ENCODE measurements at regions not wholly inside any gene's neighbourhood (a gene's known extent, or its start where the extent isn't known, plus 50 kb on each side); places are given as distances from the start of the nearest gene placed in this dataset.

DNA sequence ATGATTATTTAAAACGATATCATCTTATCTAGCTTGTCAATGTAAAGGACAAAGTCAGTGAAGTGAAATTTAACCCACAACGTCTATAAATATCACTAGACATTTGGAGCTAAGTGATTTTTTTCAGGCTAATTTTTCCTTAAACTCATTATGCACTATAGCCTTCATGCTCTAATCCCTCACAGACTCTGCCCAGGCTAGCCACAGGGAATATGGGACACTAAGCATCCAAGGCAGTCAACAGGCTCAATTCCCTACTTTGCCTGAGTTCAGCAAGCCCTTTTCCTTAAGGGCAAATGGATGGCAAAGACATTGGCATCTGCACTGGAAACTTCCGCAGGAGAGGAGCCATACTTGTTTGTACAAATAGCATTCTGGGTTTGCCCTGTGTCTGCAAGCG lies 577.0 kb downstream of the LMO4 start:
- TF ChIP-seq, protein P1, sequence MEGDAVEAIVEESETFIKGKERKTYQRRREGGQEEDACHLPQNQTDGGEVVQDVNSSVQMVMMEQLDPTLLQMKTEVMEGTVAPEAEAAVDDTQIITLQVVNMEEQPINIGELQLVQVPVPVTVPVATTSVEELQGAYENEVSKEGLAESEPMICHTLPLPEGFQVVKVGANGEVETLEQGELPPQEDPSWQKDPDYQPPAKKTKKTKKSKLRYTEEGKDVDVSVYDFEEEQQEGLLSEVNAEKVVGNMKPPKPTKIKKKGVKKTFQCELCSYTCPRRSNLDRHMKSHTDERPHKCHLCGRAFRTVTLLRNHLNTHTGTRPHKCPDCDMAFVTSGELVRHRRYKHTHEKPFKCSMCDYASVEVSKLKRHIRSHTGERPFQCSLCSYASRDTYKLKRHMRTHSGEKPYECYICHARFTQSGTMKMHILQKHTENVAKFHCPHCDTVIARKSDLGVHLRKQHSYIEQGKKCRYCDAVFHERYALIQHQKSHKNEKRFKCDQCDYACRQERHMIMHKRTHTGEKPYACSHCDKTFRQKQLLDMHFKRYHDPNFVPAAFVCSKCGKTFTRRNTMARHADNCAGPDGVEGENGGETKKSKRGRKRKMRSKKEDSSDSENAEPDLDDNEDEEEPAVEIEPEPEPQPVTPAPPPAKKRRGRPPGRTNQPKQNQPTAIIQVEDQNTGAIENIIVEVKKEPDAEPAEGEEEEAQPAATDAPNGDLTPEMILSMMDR (IDR thresholded peaks at IDR 0.05; ENCODE audit: insufficient read depth, low read depth, low read length), result no peak
- TF ChIP-seq EZH2 (IDR thresholded peaks at IDR 0.05; ENCODE audit: insufficient read depth, low read length), result no peak
- Histone ChIP-seq H2AFZ (ENCODE audit: low read depth, low read length) (no peak overlapping the region), H3K9ac (ENCODE audit: low read length) (no peak overlapping the region), H3K9me3 (ENCODE audit: insufficient read depth, low read depth, low read length) (no peaks in the 10 kb centered on the region), H3K79me2 (ENCODE audit: insufficient read depth, low read length) (no peaks in the 10 kb centered on the region), H3K36me3 (ENCODE audit: insufficient read depth, low read length) (no peaks in the 10 kb centered on the region), H3K4me1 (ENCODE audit: insufficient read depth, low read length) (no peaks in the 10 kb centered on the region), H3K4me2 (ENCODE audit: low read length) (no peak overlapping the region), H4K20me1 (ENCODE audit: insufficient read depth, low read length) (no peaks in the 10 kb centered on the region), H3K4me3 (ENCODE audit: insufficient read depth, low read depth, low read length) (no peak overlapping the region), H3K27me3 (ENCODE audit: insufficient read depth, low read length) (no peaks in the 10 kb centered on the region), H3K27ac (ENCODE audit: low read depth, low read length) (no peak overlapping the region)
- FAIRE-seq (no peak), DNase-seq (ENCODE audit: low read depth) (no peak)
- peaks cover 4% of the 10 kb centered on the region for H3K4me1 Mint-ChIP-seq (ENCODE audit: low read depth, unreplicated experiment)
- H3K27ac Mint-ChIP-seq (ENCODE audit: unreplicated experiment), result no peak overlapping the region
- no peaks in the 10 kb centered on the region for H3K36me3 Mint-ChIP-seq (ENCODE audit: low read depth, unreplicated experiment)
- no peak overlapping the region for H3K4me3 Mint-ChIP-seq (ENCODE audit: unreplicated experiment)
- H3K9me3 Mint-ChIP-seq (ENCODE audit: unreplicated experiment), result no peaks in the 10 kb centered on the region
- H3K27me3 Mint-ChIP-seq (ENCODE audit: low read depth, unreplicated experiment), result no peaks in the 10 kb centered on the region

DNA sequence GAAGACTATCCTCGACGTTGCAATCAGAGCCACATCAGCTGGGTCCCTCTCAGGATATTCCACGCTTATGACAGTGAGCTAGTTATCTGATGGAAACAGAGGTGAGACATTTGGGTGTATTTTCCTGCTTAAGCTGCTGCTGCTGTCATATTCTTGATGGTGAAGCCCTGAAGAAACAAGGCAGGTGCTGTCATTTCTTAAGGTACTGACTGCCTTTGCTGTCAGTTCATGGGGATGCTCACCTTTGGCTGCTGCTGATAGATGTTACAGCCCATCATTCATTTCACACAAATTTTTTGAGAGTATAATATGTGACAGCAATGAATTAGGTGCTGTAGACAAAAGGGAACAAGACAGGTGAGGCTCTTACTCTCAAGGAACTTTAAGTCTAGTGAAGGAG lies 577.4 kb downstream of the LMO4 start:
- H3K27ac Mint-ChIP-seq (ENCODE audit: unreplicated experiment), result no peak overlapping the region
- H3K9me3 ChIP-seq (ENCODE audit: insufficient read depth, low read depth, low read length), result no peaks in the 10 kb centered on the region
- no peak overlapping the region for H3K27ac ChIP-seq (ENCODE audit: low read depth, low read length)
- H3K4me3 Mint-ChIP-seq (ENCODE audit: unreplicated experiment), result no peak overlapping the region
- no peak overlapping the region for H3K9ac ChIP-seq (ENCODE audit: low read length)
- no peak overlapping the region for H3K4me3 ChIP-seq (ENCODE audit: insufficient read depth, low read depth, low read length)
- no peaks in the 10 kb centered on the region for H3K27me3 Mint-ChIP-seq (ENCODE audit: low read depth, unreplicated experiment)
- no peaks in the 10 kb centered on the region for H3K9me3 Mint-ChIP-seq (ENCODE audit: unreplicated experiment)
- H3K36me3 ChIP-seq (ENCODE audit: insufficient read depth, low read length), result no peaks in the 10 kb centered on the region
- H3K4me1 Mint-ChIP-seq (ENCODE audit: low read depth, unreplicated experiment), result peaks cover 4% of the 10 kb centered on the region
- H3K4me1 ChIP-seq (ENCODE audit: insufficient read depth, low read length), result no peaks in the 10 kb centered on the region
- no peak overlapping the region for H3K4me2 ChIP-seq (ENCODE audit: low read length)
- TF ChIP-seq, protein P1 (IDR thresholded peaks at IDR 0.05; ENCODE audit: insufficient read depth, low read depth, low read length), result no peak
- no peak for TF ChIP-seq EZH2 (IDR thresholded peaks at IDR 0.05; ENCODE audit: insufficient read depth, low read length)
- no peak overlapping the region for H2AFZ ChIP-seq (ENCODE audit: low read depth, low read length)
- H3K27me3 ChIP-seq (ENCODE audit: insufficient read depth, low read length), result no peaks in the 10 kb centered on the region
- H3K79me2 ChIP-seq (ENCODE audit: insufficient read depth, low read length), result no peaks in the 10 kb centered on the region
- H4K20me1 ChIP-seq (ENCODE audit: insufficient read depth, low read length), result no peaks in the 10 kb centered on the region
- DNase-seq (ENCODE audit: low read depth) (no peak), FAIRE-seq (no peak)
- no peaks in the 10 kb centered on the region for H3K36me3 Mint-ChIP-seq (ENCODE audit: low read depth, unreplicated experiment)

DNA sequence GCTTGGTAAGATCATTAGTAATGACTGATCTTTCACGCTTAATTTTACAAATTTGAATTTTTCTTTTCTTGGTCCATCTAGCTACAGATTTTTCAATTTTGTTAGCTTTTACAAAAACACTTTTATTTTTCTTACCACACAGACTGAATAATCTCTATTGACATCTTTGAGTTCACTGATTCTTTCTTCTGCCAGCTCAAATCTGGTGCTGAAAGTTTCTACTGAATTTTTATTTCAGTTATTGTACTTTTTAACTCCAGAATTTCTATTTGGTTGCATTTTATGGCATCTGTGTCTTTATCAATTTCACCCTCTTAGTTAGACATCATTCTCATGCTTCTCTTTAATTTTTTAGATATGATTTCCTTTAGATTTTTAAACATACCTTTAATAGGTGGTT lies 584.7 kb downstream of the LMO4 start:
- no peak for DNase-seq (ENCODE audit: low read depth)

More for the DNA sequence above, 584.7 kb downstream of the LMO4 start:
- Mint-ChIP-seq H3K27ac (ENCODE audit: unreplicated experiment) (no peak overlapping the region), H3K4me3 (ENCODE audit: unreplicated experiment) (no peak overlapping the region), H3K27me3 (ENCODE audit: low read depth, unreplicated experiment) (no peaks in the 10 kb centered on the region), H3K9me3 (ENCODE audit: unreplicated experiment) (peaks cover 1% of the 10 kb centered on the region), H3K36me3 (ENCODE audit: low read depth, unreplicated experiment) (no peaks in the 10 kb centered on the region), H3K4me1 (ENCODE audit: low read depth, unreplicated experiment) (peaks cover 6% of the 10 kb centered on the region)
- H4K20me1 ChIP-seq (ENCODE audit: insufficient read depth, low read length), result no peaks in the 10 kb centered on the region
- no peak overlapping the region for H3K9ac ChIP-seq (ENCODE audit: low read length)
- TF ChIP-seq, protein P1 (IDR thresholded peaks at IDR 0.05; ENCODE audit: insufficient read depth, low read depth, low read length), result no peak
- TF ChIP-seq EZH2 (IDR thresholded peaks at IDR 0.05; ENCODE audit: insufficient read depth, low read length), result no peak
- no peak for FAIRE-seq
- H3K27ac ChIP-seq (ENCODE audit: low read depth, low read length), result no peak overlapping the region
- no peaks in the 10 kb centered on the region for H3K79me2 ChIP-seq (ENCODE audit: insufficient read depth, low read length)
- no peak overlapping the region for H3K4me2 ChIP-seq (ENCODE audit: low read length)
- no peaks in the 10 kb centered on the region for H3K4me1 ChIP-seq (ENCODE audit: insufficient read depth, low read length)
- no peak overlapping the region for H2AFZ ChIP-seq (ENCODE audit: low read depth, low read length)
- no peak overlapping the region for H3K4me3 ChIP-seq (ENCODE audit: insufficient read depth, low read depth, low read length)
- no peaks in the 10 kb centered on the region for H3K36me3 ChIP-seq (ENCODE audit: insufficient read depth, low read length)
- H3K27me3 ChIP-seq (ENCODE audit: insufficient read depth, low read length), result no peaks in the 10 kb centered on the region
- H3K9me3 ChIP-seq (ENCODE audit: insufficient read depth, low read depth, low read length), result no peaks in the 10 kb centered on the region
